ENCODE measurements at regions not wholly inside any gene's neighbourhood (a gene's known extent, or its start where the extent isn't known, plus 50 kb on each side); places are given as distances from the start of the nearest gene placed in this dataset.

GRCh38 chr21:18191139-18191538 lies 53.5 kb upstream of the CHODL start:
- no peak for DNase-seq

GRCh38 chr21:18178509-18178908 lies 66.1 kb upstream of the CHODL start:
- no peak for DNase-seq

- no peak for DNase-seq
Observed at GRCh38 chr21:18174370-18174769, 70.3 kb upstream of the CHODL start.

- no peak for DNase-seq
Observed at GRCh38 chr21:18170829-18171228, 73.8 kb upstream of the CHODL start.

- DNase-seq = no peak
Observed at GRCh38 chr21:18170221-18170620, 74.4 kb upstream of the CHODL start.

GRCh38 chr21:18168108-18168507 lies 76.5 kb upstream of the CHODL start:
- no peak for DNase-seq

GRCh38 chr21:18164933-18165332 lies 79.7 kb upstream of the CHODL start:
- DNase-seq = no peak

- no peak for DNase-seq
Observed at GRCh38 chr21:18164483-18164882, 80.2 kb upstream of the CHODL start.

- DNase-seq = no peak
Observed at GRCh38 chr21:18163956-18164355, 80.7 kb upstream of the CHODL start.

GRCh38 chr21:18161841-18162240 lies 82.8 kb upstream of the CHODL start:
- DNase-seq = no peak

- DNase-seq = no peak
Observed at GRCh38 chr21:18157406-18157805, 87.2 kb upstream of the CHODL start.

GRCh38 chr21:18155508-18156193 lies 89.0 kb upstream of the CHODL start:
- no peak for DNase-seq

- no peak for DNase-seq
Observed at GRCh38 chr21:18153063-18153462, 91.6 kb upstream of the CHODL start.

GRCh38 chr21:18152371-18152770 lies 92.3 kb upstream of the CHODL start:
- DNase-seq = no peak

GRCh38 chr21:18151046-18151445 lies 93.6 kb upstream of the CHODL start:
- no peak for DNase-seq

- no peak for DNase-seq
Observed at GRCh38 chr21:18148401-18148800, 96.2 kb upstream of the CHODL start.

GRCh38 chr21:18147678-18148077 lies 97.0 kb upstream of the CHODL start:
- no peak for DNase-seq

GRCh38 chr21:18146820-18147219 lies 97.8 kb upstream of the CHODL start:
- no peak for DNase-seq

- no peak for DNase-seq
Observed at GRCh38 chr21:18144339-18144738, 100.3 kb upstream of the CHODL start.

GRCh38 chr21:18142655-18143054 lies 102.0 kb upstream of the CHODL start:
- DNase-seq = no peak

GRCh38 chr21:18138507-18138906 lies 106.1 kb upstream of the CHODL start:
- no peak for DNase-seq

GRCh38 chr21:18129526-18129925 lies 115.1 kb upstream of the CHODL start:
- no peak for DNase-seq

- DNase-seq = no peak
Observed at GRCh38 chr21:18118566-18118965, 126.1 kb upstream of the CHODL start.

GRCh38 chr21:18117176-18117575 lies 127.5 kb upstream of the CHODL start:
- DNase-seq = no peak

GRCh38 chr21:18114810-18115209 lies 129.8 kb upstream of the CHODL start:
- DNase-seq = no peak

Measured in central memory CD4-positive, alpha-beta T cell (primary cell).